ENCODE measurements at regions not wholly inside any gene's neighbourhood (a gene's known extent, or its start where the extent isn't known, plus 50 kb on each side); places are given as distances from the start of the nearest gene placed in this dataset.
"Not testable (repeated sequence)": the region's sequence is repeated elsewhere in the genome, so short reads cannot be mapped to it uniquely, and the experiment has no call there.

DNA sequence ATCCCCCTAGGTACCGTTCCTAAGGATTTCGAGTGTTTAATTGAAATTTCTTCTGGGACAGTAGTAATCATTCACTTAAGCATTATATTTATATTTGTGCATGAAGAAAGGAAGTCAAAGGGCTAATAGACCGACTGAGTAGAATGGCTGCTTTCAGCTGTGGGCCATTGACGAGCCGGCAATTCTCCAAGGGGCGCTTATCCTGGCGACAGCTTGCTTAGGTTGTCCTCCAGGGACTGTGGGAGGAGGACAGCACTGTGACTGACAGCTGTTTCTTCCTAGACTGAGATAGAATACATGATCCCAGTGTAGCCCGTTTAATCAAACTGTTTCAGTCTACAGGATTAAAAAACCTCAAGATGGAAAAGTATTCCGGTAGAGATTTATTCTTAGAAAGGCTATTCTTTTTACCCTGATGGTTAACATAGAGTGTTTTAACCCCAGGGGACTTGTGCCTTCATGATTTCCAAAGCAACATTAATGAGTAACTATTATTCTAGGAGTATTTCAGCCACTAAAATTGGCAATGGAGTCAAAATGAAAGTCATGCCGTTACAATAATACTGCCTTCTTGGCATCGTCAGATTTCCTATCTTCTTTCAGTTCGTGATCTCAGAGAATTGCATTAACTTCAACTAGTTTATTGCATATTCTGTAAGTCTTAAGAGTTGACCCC, 943.1 kb upstream of the WWC1 start:
- no peak for DNase-seq (ENCODE audit: extremely low read depth in 1 of 2, low read depth in 1 of 2)

- no peak for DNase-seq (ENCODE audit: extremely low read depth in 1 of 2, low read depth in 1 of 2)
These were observed 942.5 kb upstream of the WWC1 start for GRCh38 chr5:167348980-167349379.

DNA sequence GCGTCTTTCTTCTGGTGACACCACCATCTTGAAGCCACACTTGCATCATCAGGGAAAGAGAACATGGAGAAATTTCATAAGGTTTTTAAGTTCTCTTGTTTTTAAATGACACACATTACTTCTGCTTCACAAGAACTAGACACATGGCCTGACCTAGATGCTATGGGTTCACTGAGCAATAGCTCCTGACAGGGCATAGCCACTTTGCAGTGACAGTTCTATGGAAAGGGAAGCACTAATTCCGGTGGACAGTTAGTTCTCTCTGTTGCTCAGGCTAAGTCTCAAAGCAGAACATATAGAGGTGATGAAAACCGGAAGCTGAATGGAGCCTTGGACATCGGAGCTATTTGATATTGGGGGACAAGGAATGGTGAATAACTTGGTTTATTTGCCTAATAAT, 940.1 kb upstream of the WWC1 start:
- DNase-seq (ENCODE audit: extremely low read depth in 1 of 2, low read depth in 1 of 2): no peak

- no peak for DNase-seq (ENCODE audit: extremely low read depth in 1 of 2, low read depth in 1 of 2)
These were observed 938.6 kb upstream of the WWC1 start for GRCh38 chr5:167352801-167353200.

GRCh38 chr5:167355346-167355745, 936.1 kb upstream of the WWC1 start:
- no peak for DNase-seq (ENCODE audit: extremely low read depth in 1 of 2, low read depth in 1 of 2)

DNA sequence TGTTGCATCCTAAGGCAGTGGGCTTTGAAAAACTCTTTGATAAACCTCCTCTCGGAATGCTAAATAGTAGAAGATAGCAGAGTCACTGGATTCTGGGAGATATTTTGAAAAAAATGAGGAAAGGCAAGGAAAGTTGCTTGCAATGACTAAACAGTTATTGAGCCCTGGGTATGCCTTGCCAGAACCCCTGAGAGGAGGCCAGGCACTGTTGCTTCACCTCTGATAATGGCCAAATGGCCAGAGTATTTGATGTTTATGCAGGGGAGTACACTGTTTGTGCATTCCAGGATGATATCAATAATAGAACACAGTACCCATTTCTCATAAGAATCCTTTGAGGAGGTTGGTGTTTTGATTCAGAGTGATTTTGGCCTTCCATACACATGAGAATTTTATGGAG, 935.1 kb upstream of the WWC1 start:
- no peak for DNase-seq (ENCODE audit: extremely low read depth in 1 of 2, low read depth in 1 of 2)

DNA sequence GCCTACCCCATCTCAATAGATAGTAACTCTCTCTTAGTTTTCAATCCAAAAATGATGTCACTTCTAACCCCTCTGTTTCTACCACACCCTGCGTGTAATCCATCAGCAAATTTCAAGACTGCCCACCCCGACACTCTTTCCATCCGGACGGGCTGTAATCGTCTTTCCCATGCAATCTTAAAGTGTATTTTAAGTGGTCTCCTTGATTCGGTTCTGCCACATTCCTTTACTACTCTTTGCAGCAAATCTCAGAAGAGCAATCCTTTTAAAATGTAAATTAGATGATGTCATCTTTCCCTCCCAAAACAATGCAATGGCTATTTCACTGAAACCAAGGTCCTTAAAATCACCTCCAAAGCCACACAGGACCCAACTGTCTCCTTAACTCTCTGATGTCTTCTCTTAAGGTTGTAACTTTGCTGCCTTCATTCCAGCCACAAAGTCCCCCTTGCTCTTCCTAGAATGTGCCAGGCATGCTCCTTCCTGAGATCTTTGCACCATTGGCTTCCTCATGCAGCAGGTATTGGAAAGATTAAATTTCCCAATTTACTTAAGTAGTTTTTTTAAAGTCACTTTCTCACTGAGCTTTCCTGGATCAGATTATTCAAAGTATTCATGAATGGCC, 932.5 kb upstream of the WWC1 start:
- no peak for DNase-seq (ENCODE audit: extremely low read depth in 1 of 2, low read depth in 1 of 2)

- no peak for DNase-seq (ENCODE audit: extremely low read depth in 1 of 2, low read depth in 1 of 2)
These were observed 929.6 kb upstream of the WWC1 start for GRCh38 chr5:167361795-167362194.

GRCh38 chr5:167363065-167363464, 928.4 kb upstream of the WWC1 start:
- DNase-seq (ENCODE audit: extremely low read depth in 1 of 2, low read depth in 1 of 2): no peak

DNA sequence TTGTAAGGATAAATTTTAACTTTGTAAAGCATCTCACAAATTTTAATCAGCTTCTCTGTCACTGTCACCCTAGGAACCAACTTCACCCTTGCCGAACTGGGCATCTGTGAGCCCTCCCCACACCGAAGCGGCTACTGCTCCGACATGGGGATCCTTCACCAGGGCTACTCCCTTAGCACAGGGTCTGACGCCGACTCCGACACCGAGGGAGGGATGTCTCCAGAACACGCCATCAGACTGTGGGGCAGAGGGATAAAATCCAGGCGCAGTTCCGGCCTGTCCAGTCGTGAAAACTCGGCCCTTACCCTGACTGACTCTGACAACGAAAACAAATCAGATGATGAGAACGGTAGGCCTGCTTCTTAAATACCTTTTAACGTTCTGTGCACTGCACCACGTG, 916.3 kb upstream of the WWC1 start:
- DNase-seq (ENCODE audit: extremely low read depth in 1 of 2, low read depth in 1 of 2): no peak

- DNase-seq (ENCODE audit: extremely low read depth in 1 of 2, low read depth in 1 of 2): no peak
These were observed 912.3 kb upstream of the WWC1 start for GRCh38 chr5:167378894-167379723.

DNA sequence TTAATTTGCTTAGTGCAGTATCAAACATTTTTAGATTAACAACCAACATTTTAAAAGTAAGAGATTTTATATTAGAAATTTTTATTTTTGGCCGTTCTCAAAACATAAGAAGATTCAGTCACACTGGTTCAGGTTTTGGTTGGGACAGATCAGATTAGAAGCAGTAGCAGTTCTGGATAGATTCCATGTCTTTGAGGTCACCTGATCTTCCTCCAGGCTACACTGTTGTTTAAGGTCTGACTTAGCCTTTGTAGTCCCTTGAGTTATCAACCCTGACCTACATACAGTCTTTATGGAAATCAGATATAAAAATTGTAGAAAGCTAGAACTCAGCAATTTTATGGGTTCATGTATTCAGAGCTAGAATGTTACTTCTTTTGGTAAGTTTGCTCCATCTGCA, 910.0 kb upstream of the WWC1 start:
- DNase-seq (ENCODE audit: extremely low read depth in 1 of 2, low read depth in 1 of 2): no peak

DNA sequence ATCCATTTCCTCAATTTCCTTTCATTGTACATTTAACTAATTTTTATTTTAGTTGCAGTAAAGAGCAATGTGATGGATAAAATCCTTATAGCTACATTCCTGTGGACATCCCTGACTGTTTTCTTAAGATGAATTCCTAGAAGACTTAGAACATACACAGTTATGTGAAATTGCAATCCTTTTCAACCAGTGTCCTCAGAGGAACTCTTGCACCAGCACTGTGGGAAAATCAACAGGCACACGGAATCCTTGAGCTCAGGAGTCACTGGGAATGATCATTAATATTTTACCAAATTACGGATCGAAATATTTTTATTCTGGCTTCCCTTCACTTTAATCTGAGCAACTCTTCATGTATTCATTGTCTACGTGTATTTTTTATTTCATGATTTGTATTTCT, 901.9 kb upstream of the WWC1 start:
- no peak for DNase-seq (ENCODE audit: extremely low read depth in 1 of 2, low read depth in 1 of 2)

DNA sequence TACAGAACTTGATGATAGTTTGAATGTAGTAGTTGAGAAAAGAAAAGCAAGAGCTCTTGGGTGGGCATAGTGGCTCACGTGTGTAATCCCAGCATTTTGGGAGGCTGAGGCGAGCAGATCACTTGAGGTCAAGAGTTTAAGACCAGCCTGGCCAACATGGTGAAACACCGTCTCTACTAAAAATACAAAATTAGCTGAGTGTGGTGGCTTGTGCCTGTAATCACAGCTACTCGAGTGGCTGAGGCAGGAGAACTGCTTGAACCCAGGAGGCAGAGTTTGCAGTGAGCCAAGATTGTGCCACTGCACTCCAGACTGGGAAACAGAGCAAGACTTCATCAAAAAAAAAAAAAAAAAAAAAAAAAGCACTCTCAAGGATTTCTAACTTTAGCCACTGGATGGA, 900.2 kb upstream of the WWC1 start:
- not testable (repeated sequence) for DNase-seq (ENCODE audit: extremely low read depth in 1 of 2, low read depth in 1 of 2)

GRCh38 chr5:167392240-167392639, 899.2 kb upstream of the WWC1 start:
- DNase-seq (ENCODE audit: extremely low read depth in 1 of 2, low read depth in 1 of 2): no peak

DNA sequence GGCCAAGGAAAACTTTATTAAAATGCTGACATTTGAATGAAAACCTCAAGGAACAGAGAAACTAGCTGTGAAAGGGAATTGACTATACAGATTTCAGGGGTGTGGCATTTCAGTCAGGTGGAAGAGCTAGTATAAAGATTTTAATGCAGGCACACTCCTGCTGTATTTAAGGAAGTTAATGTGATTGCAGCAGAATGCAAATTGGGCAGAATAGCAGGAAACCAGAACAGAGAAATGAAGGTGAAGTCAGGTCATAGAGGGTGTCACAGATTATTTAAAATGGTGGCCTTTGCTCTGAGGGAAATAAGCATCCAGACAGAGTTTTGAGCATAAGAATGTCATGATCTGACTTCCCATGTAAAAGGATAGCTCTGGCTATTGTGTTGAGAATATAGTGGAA, 898.1 kb upstream of the WWC1 start:
- DNase-seq (ENCODE audit: extremely low read depth in 1 of 2, low read depth in 1 of 2): no peak

GRCh38 chr5:167402671-167403070, 888.8 kb upstream of the WWC1 start:
- DNase-seq (ENCODE audit: extremely low read depth in 1 of 2, low read depth in 1 of 2): no peak

DNA sequence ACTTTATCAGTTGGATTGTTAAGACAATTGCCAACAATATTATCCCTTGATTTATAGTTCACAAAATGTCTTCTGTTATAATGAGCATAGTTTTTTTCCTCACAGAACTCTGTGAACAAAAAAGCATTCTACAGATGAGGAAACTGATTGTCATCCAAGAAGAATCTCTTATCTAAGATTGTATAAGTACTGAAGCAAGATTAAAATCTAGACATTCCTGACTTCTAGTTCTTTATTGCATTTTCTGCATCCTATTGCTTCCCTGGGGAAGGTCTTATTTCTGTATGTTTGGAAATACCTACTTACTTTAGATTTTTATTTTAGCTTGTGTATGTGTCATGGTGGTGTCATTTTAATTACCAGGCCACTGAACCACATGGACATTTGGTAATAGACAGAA, 884.9 kb upstream of the WWC1 start:
- no peak for DNase-seq (ENCODE audit: extremely low read depth in 1 of 2, low read depth in 1 of 2)

DNA sequence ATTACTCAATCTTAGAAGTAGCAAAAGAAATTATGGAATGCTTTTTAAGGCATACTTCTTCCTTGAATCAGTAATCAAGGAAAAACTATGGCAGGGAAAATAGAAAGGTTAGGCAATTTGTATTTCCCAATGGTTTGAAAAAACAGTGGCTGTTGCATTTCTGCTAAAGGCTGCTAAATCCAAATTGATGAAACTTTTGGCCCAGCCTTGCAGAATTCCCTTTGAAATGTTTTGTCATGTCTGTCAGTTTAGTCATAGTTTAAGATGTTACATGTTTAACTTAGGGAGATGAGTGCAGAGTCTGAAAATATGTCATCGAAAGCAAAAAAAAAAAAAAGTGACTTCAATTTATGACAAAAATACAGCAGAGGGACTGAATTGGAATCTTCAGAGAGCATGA, 878.9 kb upstream of the WWC1 start:
- DNase-seq (ENCODE audit: extremely low read depth in 1 of 2, low read depth in 1 of 2): no peak

GRCh38 chr5:167413506-167413905, 877.9 kb upstream of the WWC1 start:
- DNase-seq (ENCODE audit: extremely low read depth in 1 of 2, low read depth in 1 of 2): no peak

- DNase-seq (ENCODE audit: extremely low read depth in 1 of 2, low read depth in 1 of 2): no peak
These were observed 876.8 kb upstream of the WWC1 start for GRCh38 chr5:167414611-167415010.
